A549 (cell line): ENCODE measurements at regions not wholly inside any gene's neighbourhood (a gene's known extent, or its start where the extent isn't known, plus 50 kb on each side); places are given as distances from the start of the nearest gene placed in this dataset.

Experiments
- ATAC-seq, 2 experiments: fragments of 200-7000 bp in 1 of 2; fragments of >200 bp in 1 of 2; cut with Nextera tagmentation in 1 of 2; cut with Tn5 transposase in 1 of 2; 3 replicates each; pipeline versions ENCODE4 v1.8.0 to v1.9.1; 2018 to 2020; ENCODE audit warnings: mild to moderate bottlenecking in 1 of 2, moderate library complexity in 1 of 2
- CTCF ChIA-PET: fragments of 300-600 bp; sonication (Branson Sonifier 250); formaldehyde crosslinking; extraction: SDS; loops from one replicate; lab custom pipeline; 2021; ENCODE audit warnings: antibody characterized with exemption, inconsistent platforms; lab: Yijun Ruan, JAX
- POLR2A ChIA-PET: fragments of 350-600 bp; formaldehyde crosslinking; extraction: SDS; loops from one replicate; lab custom pipeline; 2021; ENCODE audit warnings: antibody characterized with exemption, inconsistent platforms; lab: Yijun Ruan, JAX
- DNase-seq, 2 experiments: peaks; one replicate each; pipeline versions ENCODE4 v3.0.0 to v3.0.0-alpha.2; 2011 to 2016; ENCODE audit warnings: low read depth in 1 of 2, low spot score in 1 of 2
- FAIRE-seq: peaks from 2 replicates; lab custom pipeline; 2011; peaks lifted over from hg19 to GRCh38; lab: Jason Lieb, UNC
- H3K27ac ChIP-seq, 2 experiments: fragments of >200 bp; sonication (Bioruptor Twin); formaldehyde crosslinking; 3 replicates each; pipeline ENCODE4 v1.5.1; 2016 to 2017
- H3K4me1 ChIP-seq: fragments of >200 bp; sonication (Bioruptor Twin); formaldehyde crosslinking; 3 replicates; pipeline ENCODE4 v1.6.1; 2016
- H3K4me2 ChIP-seq: fragments of >200 bp; sonication (Bioruptor Twin); formaldehyde crosslinking; 3 replicates; pipeline ENCODE4 v1.6.1; 2016
- H3K4me3 ChIP-seq: fragments of >200 bp; sonication (Bioruptor Twin); formaldehyde crosslinking; 3 replicates; pipeline ENCODE4 v1.5.1; 2016
- H3K9me3 ChIP-seq: fragments of >200 bp; sonication (Bioruptor Twin); formaldehyde crosslinking; 3 replicates; pipeline ENCODE4 v1.6.1; 2016
- CBX2 ChIP-seq: fragments of 200-600 bp; sonication (generic); IDR thresholded peaks from 2 replicates; pipeline ENCODE4 v1.6.1; 2016; ENCODE audit warnings: low read depth, mild to moderate bottlenecking, borderline replicate concordance
- CBX8 ChIP-seq: fragments of 200-600 bp; sonication (generic); IDR thresholded peaks from 2 replicates; pipeline ENCODE4 v1.6.1; 2016
- CEBPB ChIP-seq, 2 experiments: fragments of >200 bp in 1 of 2; sonication (Bioruptor Twin) in 1 of 2; formaldehyde crosslinking in 1 of 2; IDR thresholded peaks; 2 replicates each; pipeline ENCODE4 v1.6.1; 2012 to 2016
- CHD2 ChIP-seq: fragments of 150-350 bp; IDR thresholded peaks from 2 replicates; pipeline ENCODE4 v1.6.1; 2014; ENCODE audit warnings: low read length; ENCODE audit not compliant: partially characterized antibody
- CHD4 ChIP-seq: fragments of 200-600 bp; sonication (generic); IDR thresholded peaks from 2 replicates; pipeline ENCODE4 v1.6.1; 2016; ENCODE audit warnings: antibody characterized with exemption, mild to moderate bottlenecking, borderline replicate concordance
- EHF ChIP-seq: fragments of 250-450 bp; sonication (Bioruptor Pico); IDR thresholded peaks from 2 replicates; pipeline ENCODE4 v1.5.0; 2020; ENCODE audit warnings: mild to moderate bottlenecking
- EHMT2 ChIP-seq: fragments of 200-600 bp; sonication (generic); IDR thresholded peaks from 2 replicates; pipeline ENCODE4 v1.6.1; 2016; ENCODE audit warnings: antibody characterized with exemption, low read depth, mild to moderate bottlenecking, moderate library complexity
- ELK1 ChIP-seq: fragments of 150-350 bp; IDR thresholded peaks from 2 replicates; pipeline ENCODE4 v1.6.1; 2014; ENCODE audit warnings: low read depth, mild to moderate bottlenecking, low read length
- FOXS1 ChIP-seq: fragments of 250-450 bp; sonication (Bioruptor Pico); IDR thresholded peaks from 2 replicates; pipeline ENCODE4 v1.5.0; 2020; ENCODE audit warnings: mild to moderate bottlenecking, moderate library complexity
- GATA3 ChIP-seq: IDR thresholded peaks from 2 replicates; pipeline ENCODE4 v1.6.1; 2012; ENCODE audit warnings: borderline replicate concordance
- HMGXB4 ChIP-seq: fragments of 250-450 bp; sonication (Bioruptor Pico); IDR thresholded peaks from 2 replicates; pipeline ENCODE4 v1.5.0; 2021; ENCODE audit warnings: mild to moderate bottlenecking, moderate library complexity, borderline replicate concordance
- HOXA7 ChIP-seq: fragments of 250-450 bp; sonication (Bioruptor Pico); IDR thresholded peaks from 2 replicates; pipeline ENCODE4 v1.5.0; 2020; ENCODE audit warnings: mild to moderate bottlenecking, moderate library complexity
- KDM1A ChIP-seq: fragments of 200-600 bp; sonication (generic); IDR thresholded peaks from 2 replicates; pipeline ENCODE4 v1.6.1; 2016; ENCODE audit warnings: low read depth, mild to moderate bottlenecking
- MAZ ChIP-seq: fragments of 150-350 bp; IDR thresholded peaks from 2 replicates; pipeline ENCODE4 v1.6.1; 2014; ENCODE audit warnings: antibody characterized with exemption, low read depth, low read length, borderline replicate concordance
- MYC ChIP-seq: IDR thresholded peaks from 2 replicates; pipeline ENCODE4 v1.6.1; 2012; ENCODE audit warnings: mild to moderate bottlenecking, inconsistent platforms, low read length, improper control_type of control experiment, borderline replicate concordance
- PBX3 ChIP-seq: IDR thresholded peaks from 2 replicates; pipeline ENCODE4 v1.6.1; 2012
- PHF8 ChIP-seq: fragments of 200-600 bp; sonication (generic); IDR thresholded peaks from 2 replicates; pipeline ENCODE4 v1.6.1; 2016; ENCODE audit warnings: low read depth, mild to moderate bottlenecking, antibody characterized with exemption, moderate library complexity, borderline replicate concordance
- POLR2A ChIP-seq: IDR thresholded peaks from 2 replicates; pipeline ENCODE4 v1.6.1; 2012; ENCODE audit warnings: mild to moderate bottlenecking, low read length
- RNF2 ChIP-seq: fragments of 200-600 bp; sonication (generic); IDR thresholded peaks from 2 replicates; pipeline ENCODE4 v1.6.1; 2016; ENCODE audit warnings: low read depth, mild to moderate bottlenecking, antibody characterized with exemption, moderate library complexity, borderline replicate concordance
- SREBF2 ChIP-seq: fragments of 450-650 bp; IDR thresholded peaks from 2 replicates; pipeline ENCODE4 v1.6.1; 2014; ENCODE audit warnings: mild to moderate bottlenecking, moderate library complexity
- TFCP2L1 ChIP-seq: fragments of 250-450 bp; sonication (Bioruptor Pico); IDR thresholded peaks from 2 replicates; pipeline ENCODE4 v1.5.0; 2021; ENCODE audit warnings: mild to moderate bottlenecking
- ZNF302 ChIP-seq: fragments of 250-450 bp; sonication (Bioruptor Pico); IDR thresholded peaks from 2 replicates; pipeline ENCODE4 v1.9.0; 2021; ENCODE audit warnings: inconsistent platforms, mild to moderate bottlenecking, moderate library complexity
- ZSCAN20 ChIP-seq: fragments of 250-450 bp; sonication (Bioruptor Pico); IDR thresholded peaks from 2 replicates; pipeline ENCODE4 v1.8.0; 2022; ENCODE audit warnings: mild to moderate bottlenecking, moderate library complexity
- WGBS: methylation state at CpG from one replicate; pipeline ENCODE4 v1.1.6; 2017; ENCODE audit errors: missing lambda C conversion rate; 5-methylcytosine and 5-hydroxymethylcytosine counted together

DNA sequence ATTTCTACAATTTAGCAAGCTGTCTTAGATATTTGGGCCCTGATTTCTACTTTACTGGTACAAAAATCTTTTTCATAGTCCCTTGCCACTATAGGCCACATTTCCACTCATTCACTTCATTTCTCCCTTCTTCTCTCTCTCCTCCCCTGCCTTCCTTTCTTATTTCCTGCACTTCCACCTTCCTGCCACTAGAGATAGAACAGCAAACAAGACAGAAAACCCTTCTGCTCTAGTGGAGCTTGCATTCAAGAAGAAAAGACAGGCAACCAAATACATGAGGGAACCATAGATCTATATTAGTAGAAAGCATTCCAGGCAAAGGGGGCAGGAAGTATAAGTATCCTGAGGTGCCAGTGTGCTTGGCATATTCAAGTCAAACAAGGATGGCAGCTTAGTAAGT, 623.5 kb downstream of the FLRT2 start:
- no peak overlapping the region for H3K27ac ChIP-seq
- DNase-seq = no peak
- no peak for ATAC-seq
- CTCF ChIA-PET = no interaction called here
- H3K4me2 ChIP-seq = no peak overlapping the region
- H3K4me1 ChIP-seq = no peaks in the 10 kb centered on the region
- H3K4me3 ChIP-seq = no peak overlapping the region
- no peaks in the 10 kb centered on the region for H3K9me3 ChIP-seq
- TF ChIP-seq MYC (no peak), ELK1 (no peak), FOXS1 (CRISPR knock-in tag) (no peak), EHMT2 (no peak), GATA3 (no peak), CHD4 (no peak)
- TF ChIP-seq, all 56 proteins: peak for 0
- POLR2A ChIA-PET = no interaction called here
- FAIRE-seq = no peak

DNA sequence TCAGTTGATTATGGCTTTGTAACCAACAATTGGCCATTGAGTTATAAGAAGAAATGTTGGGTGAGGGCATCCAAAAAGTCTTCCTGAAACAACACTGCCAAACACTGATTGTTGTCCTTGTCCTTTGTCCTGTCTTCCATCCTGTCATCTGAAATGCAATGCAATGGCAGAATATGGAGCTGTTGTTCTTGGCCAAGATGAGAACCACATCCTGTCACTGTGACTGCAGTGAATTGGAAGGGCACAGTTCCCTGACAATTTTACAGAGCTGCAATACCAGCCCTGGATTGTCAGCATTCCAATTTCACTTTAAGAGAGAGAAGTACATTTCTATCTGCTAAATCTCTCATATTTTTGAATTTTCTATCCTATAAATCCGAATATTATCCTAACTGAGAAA, 613.3 kb downstream of the FLRT2 start:
- POLR2A ChIA-PET = no interaction called here
- TF ChIP-seq POLR2A = no peak
- no peak for TF ChIP-seq ZSCAN20 (CRISPR knock-in tag)
- TF ChIP-seq RNF2 = no peak
- no peak for TF ChIP-seq ZNF302
- no peak for TF ChIP-seq MAZ
- TF ChIP-seq, all 56 proteins: peak for 0
- 5% methylated on average over 1 of the region's 1 CpG for WGBS
- no peak for FAIRE-seq
- Histone ChIP-seq H3K4me1 (no peaks in the 10 kb centered on the region), H3K9me3 (no peaks in the 10 kb centered on the region), H3K27ac (no peak overlapping the region), H3K4me3 (no peak overlapping the region), H3K4me2 (no peak overlapping the region)
- CTCF ChIA-PET = no interaction called here
- DNase-seq = no peak
- ATAC-seq = no peak

DNA sequence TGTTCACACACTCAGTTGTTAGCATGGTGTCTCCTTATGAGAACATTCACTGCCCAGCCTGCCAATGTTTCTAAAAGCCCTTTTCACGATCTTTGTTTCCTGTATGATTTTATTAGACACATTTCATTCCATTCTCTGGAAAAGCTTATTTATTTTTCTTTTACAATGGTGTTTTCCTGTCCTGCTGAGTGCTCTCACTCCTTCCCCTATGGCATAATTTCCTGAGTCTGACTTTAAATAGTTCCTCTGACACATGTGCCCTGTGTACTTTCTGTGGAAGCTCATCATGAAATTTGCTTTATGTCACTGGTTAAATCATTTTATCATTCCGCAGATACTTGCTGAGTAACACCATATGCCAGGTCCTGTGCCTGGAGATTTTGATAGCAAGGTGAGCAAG, 612.0 kb downstream of the FLRT2 start:
- Histone ChIP-seq H3K9me3 (no peaks in the 10 kb centered on the region), H3K4me1 (no peaks in the 10 kb centered on the region), H3K4me3 (no peak overlapping the region), H3K27ac (no peak overlapping the region), H3K4me2 (no peak overlapping the region)
- FAIRE-seq (no peak), ATAC-seq (no peak), DNase-seq (no peak)
- ChIA-PET POLR2A (no interaction called here), CTCF (interaction anchor here (0.6 kb wide), 1 partner anchor 86 kb away, joined by 3 read pairs; no protein-coding TSS in a partner anchor)
- TF ChIP-seq KDM1A = no peak
- no peak for TF ChIP-seq EHF (CRISPR knock-in tag)
- TF ChIP-seq ELK1 = no peak
- TF ChIP-seq HMGXB4 (CRISPR knock-in tag) = no peak
- no peak for TF ChIP-seq CHD2
- TF ChIP-seq CBX8 = no peak
- no peak for TF ChIP-seq HOXA7 (CRISPR knock-in tag)
- TF ChIP-seq GATA3 = no peak
- TF ChIP-seq CEBPB (IDR thresholded peaks at IDR 0.05) = no peak
- TF ChIP-seq PHF8 = no peak
- TF ChIP-seq MYC = no peak
- no peak for TF ChIP-seq PBX3
- no peak for TF ChIP-seq SREBF2
- TF ChIP-seq CBX2 = no peak
- no peak for TF ChIP-seq FOXS1 (CRISPR knock-in tag)
- no peak for TF ChIP-seq ZNF302
- no peak for TF ChIP-seq TFCP2L1 (CRISPR knock-in tag)
- WGBS = 6% methylated on average over 2 of the region's 2 CpGs
